ENCODE measurements at regions not wholly inside any gene's neighbourhood (a gene's known extent, or its start where the extent isn't known, plus 50 kb on each side); places are given as distances from the start of the nearest gene placed in this dataset.

DNA sequence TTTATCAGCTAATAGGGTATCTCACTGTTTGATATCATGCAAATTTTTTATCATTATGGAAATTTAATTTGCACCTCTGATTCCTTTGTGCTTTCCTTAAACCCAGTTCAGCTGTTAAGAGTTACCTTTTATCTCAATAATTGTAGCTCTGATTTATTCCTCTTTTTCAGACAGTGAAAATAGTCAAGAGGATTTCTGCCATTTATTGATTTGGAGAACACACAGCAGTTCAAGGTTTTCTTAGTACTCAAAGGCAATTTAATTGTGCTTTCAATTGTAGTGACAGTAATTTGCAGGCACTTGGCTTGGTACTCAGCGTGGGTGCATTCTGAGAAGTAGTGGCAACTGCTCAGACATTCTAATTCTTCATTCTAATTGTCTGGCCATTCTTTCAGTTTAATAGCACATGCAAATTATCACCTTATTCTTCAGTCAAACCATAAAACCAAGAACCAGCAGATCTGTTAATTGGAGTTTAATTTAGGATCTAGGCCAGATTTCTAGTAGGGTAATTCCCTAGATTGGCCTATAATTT, 709.3 kb downstream of the RPS29 start:
- Histone ChIP-seq H3K27me3 (replicated peaks; ENCODE audit: insufficient read depth, low read depth, low read length, poor library complexity) (no peaks in the 10 kb centered on the region), H3K36me3 (ENCODE audit: insufficient read depth, low read length, poor library complexity, severe bottlenecking) (no peaks in the 10 kb centered on the region), H3K4me1 (ENCODE audit: insufficient read depth, low read length, poor library complexity, severe bottlenecking) (no peaks in the 10 kb centered on the region), H3K27ac (ENCODE audit: low read depth, low read length, poor library complexity, severe bottlenecking) (no peak overlapping the region), H3K9me3 (ENCODE audit: low read depth, low read length, poor library complexity, severe bottlenecking) (no peaks in the 10 kb centered on the region), H3K4me3 (ENCODE audit: low read depth, low read length, poor library complexity, severe bottlenecking) (no peak overlapping the region)
- intact Hi-C loops (cut with micrococcal nuclease; ENCODE audit: unreplicated experiment), result no loop called here
- ChIA-PET POLR2A (ENCODE audit: low non-redundant PET) (no interaction called here), CTCF (no interaction called here)
- DNase-seq (ENCODE audit: low spot score), result no peak
- TF ChIP-seq EZH2 (IDR thresholded peaks at IDR 0.05; ENCODE audit: borderline replicate concordance, low read depth, low read length, poor library complexity, severe bottlenecking), result no peak
- TF ChIP-seq, protein P1, sequence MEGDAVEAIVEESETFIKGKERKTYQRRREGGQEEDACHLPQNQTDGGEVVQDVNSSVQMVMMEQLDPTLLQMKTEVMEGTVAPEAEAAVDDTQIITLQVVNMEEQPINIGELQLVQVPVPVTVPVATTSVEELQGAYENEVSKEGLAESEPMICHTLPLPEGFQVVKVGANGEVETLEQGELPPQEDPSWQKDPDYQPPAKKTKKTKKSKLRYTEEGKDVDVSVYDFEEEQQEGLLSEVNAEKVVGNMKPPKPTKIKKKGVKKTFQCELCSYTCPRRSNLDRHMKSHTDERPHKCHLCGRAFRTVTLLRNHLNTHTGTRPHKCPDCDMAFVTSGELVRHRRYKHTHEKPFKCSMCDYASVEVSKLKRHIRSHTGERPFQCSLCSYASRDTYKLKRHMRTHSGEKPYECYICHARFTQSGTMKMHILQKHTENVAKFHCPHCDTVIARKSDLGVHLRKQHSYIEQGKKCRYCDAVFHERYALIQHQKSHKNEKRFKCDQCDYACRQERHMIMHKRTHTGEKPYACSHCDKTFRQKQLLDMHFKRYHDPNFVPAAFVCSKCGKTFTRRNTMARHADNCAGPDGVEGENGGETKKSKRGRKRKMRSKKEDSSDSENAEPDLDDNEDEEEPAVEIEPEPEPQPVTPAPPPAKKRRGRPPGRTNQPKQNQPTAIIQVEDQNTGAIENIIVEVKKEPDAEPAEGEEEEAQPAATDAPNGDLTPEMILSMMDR (conservative IDR thresholded peaks at IDR 0.05; ENCODE audit: low read depth, low read length), result no peak
- no TSS peak for BruUV-seq (replicated peaks)

DNA sequence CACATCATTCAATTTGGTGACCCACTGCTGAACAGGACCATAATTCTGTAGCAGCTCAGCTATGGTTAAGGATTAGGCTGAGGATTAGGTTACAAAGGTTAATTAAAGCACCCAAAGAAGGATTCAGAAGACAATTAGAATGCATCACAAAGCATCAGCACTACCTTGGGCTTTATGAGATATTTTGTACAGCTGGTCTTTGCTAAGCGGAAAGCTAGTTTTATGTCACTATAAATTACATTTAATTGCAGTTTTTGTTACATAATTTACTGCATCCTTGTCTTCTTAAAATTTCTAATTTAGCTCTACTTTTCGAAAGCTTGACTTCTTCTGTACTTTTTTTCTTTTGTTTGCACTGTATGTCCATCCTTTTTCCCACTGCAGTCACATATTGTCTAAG, 711.5 kb downstream of the RPS29 start:
- Histone ChIP-seq H3K27me3 (replicated peaks; ENCODE audit: insufficient read depth, low read depth, low read length, poor library complexity) (no peaks in the 10 kb centered on the region), H3K27ac (ENCODE audit: low read depth, low read length, poor library complexity, severe bottlenecking) (no peak overlapping the region), H3K9me3 (ENCODE audit: low read depth, low read length, poor library complexity, severe bottlenecking) (no peaks in the 10 kb centered on the region), H3K4me1 (ENCODE audit: insufficient read depth, low read length, poor library complexity, severe bottlenecking) (no peaks in the 10 kb centered on the region), H3K36me3 (ENCODE audit: insufficient read depth, low read length, poor library complexity, severe bottlenecking) (no peaks in the 10 kb centered on the region), H3K4me3 (ENCODE audit: low read depth, low read length, poor library complexity, severe bottlenecking) (no peak overlapping the region)
- ChIA-PET POLR2A (ENCODE audit: low non-redundant PET) (no interaction called here), CTCF (no interaction called here)
- BruUV-seq (replicated peaks), result no TSS peak
- intact Hi-C loops (cut with micrococcal nuclease; ENCODE audit: unreplicated experiment), result no loop called here
- no peak for DNase-seq (ENCODE audit: low spot score)
- no peak for TF ChIP-seq EZH2 (IDR thresholded peaks at IDR 0.05; ENCODE audit: borderline replicate concordance, low read depth, low read length, poor library complexity, severe bottlenecking)
- TF ChIP-seq, protein P1 (conservative IDR thresholded peaks at IDR 0.05; ENCODE audit: low read depth, low read length), result no peak

DNA sequence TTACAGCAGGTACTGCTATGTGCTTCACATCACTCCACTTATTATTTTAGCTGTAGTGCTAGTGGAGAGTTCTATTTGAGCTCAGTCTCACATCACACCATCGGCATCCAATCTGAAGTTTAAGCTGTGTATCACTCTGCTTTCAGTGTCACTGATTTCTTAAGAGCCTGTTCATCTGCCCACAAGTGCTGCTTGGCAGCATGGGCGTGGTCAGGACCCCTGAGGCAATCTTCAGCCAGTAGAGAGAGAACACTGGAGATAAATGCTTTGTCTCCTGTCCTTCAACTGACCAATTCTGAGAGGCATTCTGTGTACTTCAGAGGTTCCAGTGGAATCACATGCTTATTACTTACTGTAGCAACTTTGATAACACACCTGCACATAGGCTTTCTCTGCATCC, 728.8 kb downstream of the RPS29 start:
- ChIA-PET CTCF (no interaction called here), POLR2A (ENCODE audit: low non-redundant PET) (no interaction called here)
- no peak for TF ChIP-seq EZH2 (IDR thresholded peaks at IDR 0.05; ENCODE audit: borderline replicate concordance, low read depth, low read length, poor library complexity, severe bottlenecking)
- TF ChIP-seq, protein P1 (conservative IDR thresholded peaks at IDR 0.05; ENCODE audit: low read depth, low read length), result no peak
- Histone ChIP-seq H3K27me3 (replicated peaks; ENCODE audit: insufficient read depth, low read depth, low read length, poor library complexity) (no peaks in the 10 kb centered on the region), H3K4me3 (ENCODE audit: low read depth, low read length, poor library complexity, severe bottlenecking) (no peak overlapping the region), H3K9me3 (ENCODE audit: low read depth, low read length, poor library complexity, severe bottlenecking) (no peaks in the 10 kb centered on the region), H3K4me1 (ENCODE audit: insufficient read depth, low read length, poor library complexity, severe bottlenecking) (no peaks in the 10 kb centered on the region), H3K36me3 (ENCODE audit: insufficient read depth, low read length, poor library complexity, severe bottlenecking) (no peaks in the 10 kb centered on the region), H3K27ac (ENCODE audit: low read depth, low read length, poor library complexity, severe bottlenecking) (no peak overlapping the region)
- BruUV-seq (replicated peaks), result no TSS peak
- intact Hi-C loops (cut with micrococcal nuclease; ENCODE audit: unreplicated experiment), result no loop called here
- DNase-seq (ENCODE audit: low spot score), result no peak
